Ishikawa (cell line): ENCODE measurements at regions not wholly inside any gene's neighbourhood (a gene's known extent, or its start where the extent isn't known, plus 50 kb on each side); places are given as distances from the start of the nearest gene placed in this dataset.

Experiments used
- CEBPB ChIP-seq: IDR thresholded peaks from 2 replicates; pipeline ENCODE4 v1.6.1; 2012
- CREB1 ChIP-seq: IDR thresholded peaks from 2 replicates; pipeline ENCODE4 v1.6.1; 2012; ENCODE audit warnings: low read depth
- EGR1 ChIP-seq: IDR thresholded peaks from 2 replicates; pipeline ENCODE4 v1.6.1; 2012
- EP300 ChIP-seq: IDR thresholded peaks from 2 replicates; pipeline ENCODE4 v1.6.1; 2012; ENCODE audit warnings: borderline replicate concordance
- FOXM1 ChIP-seq: IDR thresholded peaks from 2 replicates; pipeline ENCODE4 v1.6.1; 2012; ENCODE audit warnings: low read depth, borderline replicate concordance
- MAX ChIP-seq: IDR thresholded peaks from 2 replicates; pipeline ENCODE4 v1.6.1; 2012
- NFIC ChIP-seq: IDR thresholded peaks from 2 replicates; pipeline ENCODE4 v1.6.1; 2012
- RAD21 ChIP-seq: IDR thresholded peaks from 2 replicates; pipeline ENCODE4 v1.6.1; 2012; ENCODE audit warnings: low read depth
- REST ChIP-seq: IDR thresholded peaks from 2 replicates; pipeline ENCODE4 v1.6.1; 2012; ENCODE audit warnings: low read depth, mild to moderate bottlenecking
- TAF1 ChIP-seq: IDR thresholded peaks from 2 replicates; pipeline ENCODE4 v1.6.1; 2012; ENCODE audit warnings: low read depth, mild to moderate bottlenecking
- TCF12 ChIP-seq: IDR thresholded peaks from 2 replicates; pipeline ENCODE4 v1.6.1; 2012; ENCODE audit warnings: low read depth
- TEAD4 ChIP-seq: IDR thresholded peaks from 2 replicates; pipeline ENCODE4 v1.6.1; 2012
- USF1 ChIP-seq: IDR thresholded peaks from 2 replicates; pipeline ENCODE4 v1.6.1; 2012
- YY1 ChIP-seq: IDR thresholded peaks from 2 replicates; pipeline ENCODE4 v1.6.1; 2012; ENCODE audit warnings: low read depth
- ZBTB7A ChIP-seq: IDR thresholded peaks from 2 replicates; pipeline ENCODE4 v1.6.1; 2012; ENCODE audit warnings: low read depth

- TF ChIP-seq TCF12 (no peak), CEBPB (no peak), EGR1 (no peak), YY1 (no peak), NFIC (no peak), CREB1 (no peak), TAF1 (no peak), ZBTB7A (no peak), EP300 (no peak), USF1 (no peak), TEAD4 (no peak), REST (no peak), RAD21 (no peak), MAX (no peak), FOXM1 (no peak)
Measured at GRCh38 chr22:27170491-27170890, 513.1 kb downstream of the MIAT start.

GRCh38 chr22:27171212-27171611 is 513.8 kb downstream of the MIAT start:
- TF ChIP-seq EP300 (no peak), ZBTB7A (no peak), CREB1 (no peak), REST (no peak), USF1 (no peak), FOXM1 (no peak), TEAD4 (no peak), YY1 (no peak), RAD21 (no peak), EGR1 (no peak), MAX (no peak), TAF1 (no peak), NFIC (no peak), CEBPB (no peak), TCF12 (no peak)

- TF ChIP-seq FOXM1 = no peak
- no peak for TF ChIP-seq CREB1
- no peak for TF ChIP-seq CEBPB
- TF ChIP-seq NFIC = no peak
- no peak for TF ChIP-seq EP300
- TF ChIP-seq USF1 = no peak
- no peak for TF ChIP-seq ZBTB7A
- TF ChIP-seq RAD21 = no peak
- TF ChIP-seq EGR1 = no peak
- TF ChIP-seq TCF12 = no peak
- no peak for TF ChIP-seq YY1
- TF ChIP-seq TEAD4 = no peak
Measured at GRCh38 chr22:27173530-27173929, 516.1 kb downstream of the MIAT start.

- TF ChIP-seq EGR1 (no peak), RAD21 (no peak), CEBPB (no peak), FOXM1 (no peak)
Measured at GRCh38 chr22:27175021-27175838, 517.8 kb downstream of the MIAT start.

GRCh38 chr22:27175974-27176373 is 518.6 kb downstream of the MIAT start:
- TF ChIP-seq MAX (no peak), EP300 (no peak), CEBPB (no peak), TAF1 (no peak), CREB1 (no peak), EGR1 (no peak), RAD21 (no peak), TEAD4 (no peak), REST (no peak), ZBTB7A (no peak), USF1 (no peak), FOXM1 (no peak)
